GM18519 (cell line): ENCODE measurements at regions not wholly inside any gene's neighbourhood (a gene's known extent, or its start where the extent isn't known, plus 50 kb on each side); places are given as distances from the start of the nearest gene placed in this dataset.

ENCODE experiments used
- ATAC-seq: cut with Tn5 transposase; IDR thresholded peaks from one replicate; pipeline ENCODE4 v1.9.1; 2021; ENCODE audit warnings: mild to moderate bottlenecking, moderate library complexity; ENCODE audit not compliant: unreplicated experiment, low FRiP score

DNA sequence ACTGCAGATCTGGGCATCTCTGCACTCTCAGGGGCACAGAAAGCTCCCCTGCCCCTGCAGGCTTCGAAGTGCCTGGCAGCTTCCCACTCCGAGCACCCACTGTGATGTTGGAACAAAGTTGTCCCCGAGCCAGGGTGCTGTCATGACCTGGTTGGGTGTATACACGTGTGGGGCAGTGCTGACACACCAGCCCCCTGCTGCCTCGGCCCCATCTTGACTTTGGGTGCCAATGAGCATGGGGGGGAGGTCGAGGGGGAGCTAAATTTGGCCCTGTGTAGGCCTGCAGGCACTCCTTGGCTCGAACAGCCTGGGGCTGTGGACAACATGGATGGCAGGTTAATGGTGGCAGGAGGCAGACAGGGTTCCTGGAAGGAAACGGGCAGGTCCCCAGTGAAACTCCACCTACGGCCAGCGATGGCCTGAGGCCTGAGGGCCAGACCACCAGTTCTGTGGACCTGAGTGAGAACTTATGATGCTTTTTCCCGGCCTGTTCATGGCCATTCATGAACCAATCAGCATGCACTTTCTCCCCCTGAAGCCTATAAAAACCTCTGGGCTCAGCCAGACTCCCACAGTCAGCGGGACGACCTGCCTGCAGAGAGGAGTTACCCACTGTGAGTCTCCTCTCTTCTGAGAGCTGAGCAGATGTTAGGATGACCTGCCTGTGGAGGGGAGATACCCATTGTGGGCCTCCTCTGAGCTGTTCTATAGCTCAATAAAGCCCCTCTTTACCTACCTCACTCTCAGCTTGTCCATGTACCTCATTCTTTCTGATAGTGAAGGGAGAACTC lies 1029.1 kb upstream of the GBE1 start:
- ATAC-seq = no peak

GRCh38 chr3:82783194-82783593 lies 1021.7 kb upstream of the GBE1 start:
- no peak for ATAC-seq

DNA sequence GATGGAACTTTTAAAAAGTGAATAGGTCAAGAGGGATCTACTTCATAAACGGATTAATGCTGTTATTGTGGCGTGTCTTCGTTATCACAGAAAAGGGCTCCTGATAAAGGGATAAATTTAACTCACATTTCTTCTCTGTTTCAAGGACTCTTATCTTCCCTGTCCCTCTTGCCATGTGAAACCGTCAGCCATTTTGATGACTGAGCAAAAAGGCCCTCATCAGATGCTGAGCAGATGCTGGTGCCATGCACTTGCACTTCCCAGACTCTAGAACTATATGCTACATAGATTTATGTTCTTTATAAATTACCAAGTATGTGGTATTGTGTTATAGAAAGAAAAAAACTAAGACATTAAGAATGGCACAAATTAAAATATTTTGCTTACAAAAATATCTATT lies 1011.8 kb upstream of the GBE1 start:
- no peak for ATAC-seq

DNA sequence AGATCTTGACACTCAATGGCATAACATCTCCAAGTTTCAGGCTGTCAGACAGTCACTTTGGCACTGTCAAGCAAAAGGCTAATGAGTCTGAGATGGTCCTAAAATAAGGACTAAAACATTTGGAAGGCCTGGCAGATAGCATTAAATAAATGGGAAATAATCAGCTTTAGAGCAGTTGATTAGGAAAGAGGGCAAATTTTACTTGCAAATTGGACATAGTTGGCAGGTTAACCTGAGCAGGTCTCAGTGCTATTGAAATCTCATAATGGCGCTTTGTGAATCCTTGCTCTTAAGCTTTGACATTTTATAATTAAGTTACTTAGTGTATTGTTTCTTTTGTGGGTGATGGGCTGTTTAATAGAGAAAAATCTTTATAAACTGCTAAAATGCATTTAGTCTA lies 1003.1 kb upstream of the GBE1 start:
- no peak for ATAC-seq

GRCh38 chr3:82761858-82762257 lies 1000.4 kb upstream of the GBE1 start:
- no peak for ATAC-seq

- ATAC-seq = no peak
Measured at GRCh38 chr3:82745544-82745943, 984.1 kb upstream of the GBE1 start.

- no peak for ATAC-seq
Measured at GRCh38 chr3:82743196-82743595, 981.8 kb upstream of the GBE1 start.

- no peak for ATAC-seq
Measured at GRCh38 chr3:82741346-82741745, 979.9 kb upstream of the GBE1 start.

DNA sequence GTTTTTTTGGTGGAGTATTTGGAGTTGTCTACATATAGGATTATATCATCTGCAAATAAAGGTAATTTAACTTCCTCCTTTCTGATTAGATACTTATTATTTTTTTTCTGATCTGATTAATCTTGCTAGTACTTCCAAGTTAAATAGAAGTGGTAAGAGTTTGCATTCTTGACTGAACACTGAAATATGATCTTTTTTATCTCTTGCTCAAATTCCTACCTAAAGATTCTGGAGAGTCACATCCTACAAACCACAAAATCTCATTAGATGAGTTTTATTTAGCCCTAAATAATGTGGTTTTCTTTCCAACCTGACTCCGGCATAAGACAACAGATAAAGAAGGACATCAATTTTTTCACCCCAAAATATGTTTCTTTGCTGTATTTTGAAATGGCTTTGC lies 977.9 kb upstream of the GBE1 start:
- no peak for ATAC-seq

GRCh38 chr3:82736696-82737277 lies 975.3 kb upstream of the GBE1 start:
- ATAC-seq = no peak

DNA sequence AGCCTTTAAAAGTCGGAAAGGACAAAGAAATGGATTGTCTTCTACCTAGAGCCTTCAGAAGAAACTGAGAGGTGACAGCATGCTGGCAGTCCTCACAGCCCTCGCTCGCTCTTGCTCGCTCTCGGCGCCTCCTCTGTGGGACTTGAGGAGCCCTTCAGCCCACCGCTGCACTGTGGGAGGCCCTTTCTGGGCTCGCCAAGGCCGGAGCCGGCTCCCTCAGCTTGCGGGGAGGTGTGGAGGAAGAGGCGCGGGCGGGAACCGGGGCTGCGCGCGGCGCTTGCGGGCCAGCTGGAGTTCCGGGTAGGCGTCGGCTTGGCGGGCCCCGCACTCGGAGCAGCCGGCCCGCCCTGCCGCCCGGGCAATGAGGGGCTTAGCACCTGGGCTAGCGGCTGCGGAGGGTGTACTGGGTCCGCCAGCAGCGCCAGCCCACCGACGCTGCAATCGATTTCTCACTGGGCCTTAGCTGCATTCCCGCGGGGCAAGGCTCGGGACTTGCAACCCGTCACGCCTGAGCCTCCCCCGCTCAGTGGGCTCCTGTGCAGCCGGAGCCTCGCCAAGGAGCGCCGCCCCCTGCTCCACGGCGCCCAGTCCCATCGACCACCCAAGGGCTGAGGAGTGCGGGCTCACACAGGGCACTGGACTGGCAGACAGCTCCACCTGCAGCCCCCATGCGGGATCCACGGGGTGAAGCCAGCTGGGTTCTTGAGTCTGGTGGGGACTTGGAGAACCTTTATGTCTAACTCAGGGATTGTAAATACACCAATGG lies 953.8 kb upstream of the GBE1 start:
- ATAC-seq = no peak

GRCh38 chr3:82707035-82707434 lies 945.6 kb upstream of the GBE1 start:
- ATAC-seq = no peak

DNA sequence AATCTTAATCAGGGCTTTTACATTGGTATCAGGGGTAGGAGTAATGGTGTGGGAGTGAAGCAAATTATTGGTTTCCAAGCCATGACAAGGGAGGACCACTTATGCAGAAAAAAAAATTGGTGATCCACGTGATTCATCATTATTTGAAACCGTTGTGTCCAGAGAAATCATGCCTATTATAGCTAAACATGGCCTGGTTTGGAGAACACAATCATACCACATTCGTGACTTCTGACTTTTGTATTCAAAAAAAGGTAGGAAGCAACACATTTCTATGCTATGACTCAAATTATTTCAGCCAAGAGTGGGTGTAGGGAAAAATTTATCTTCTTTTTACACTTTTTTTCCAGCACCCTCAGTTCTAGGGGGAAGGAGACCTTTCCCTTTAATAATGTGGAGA lies 924.3 kb upstream of the GBE1 start:
- ATAC-seq = no peak

DNA sequence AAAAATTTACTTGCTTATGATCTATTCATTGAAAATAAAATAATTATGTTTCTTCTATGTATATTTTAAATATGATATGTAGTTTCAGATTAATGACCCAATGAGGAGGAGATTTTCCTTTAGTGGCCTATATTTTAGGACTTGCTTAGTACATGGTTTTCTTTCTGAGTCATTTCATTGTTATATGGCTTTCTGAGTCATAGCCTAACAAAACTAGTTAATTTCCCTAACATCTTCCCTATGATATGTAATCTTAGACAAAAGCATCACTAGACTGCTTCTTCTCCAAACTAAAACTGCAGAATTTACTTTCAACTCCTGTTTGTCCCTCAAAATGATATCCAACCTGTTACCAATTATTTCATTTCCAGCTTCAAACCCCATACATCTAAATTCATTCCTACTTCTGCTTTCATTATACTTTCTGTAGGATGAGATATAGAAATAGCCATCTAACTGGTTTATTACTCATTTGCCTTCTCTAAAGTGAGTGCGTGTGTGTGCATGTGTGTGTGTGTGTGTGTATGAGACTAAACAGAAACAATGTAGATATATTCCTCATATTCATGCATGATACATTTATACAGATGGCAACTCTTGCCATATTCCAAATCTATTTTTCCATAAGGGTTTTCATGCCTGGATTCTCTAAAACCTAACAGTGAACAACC lies 915.0 kb upstream of the GBE1 start:
- ATAC-seq = no peak

GRCh38 chr3:82672966-82673365 lies 911.5 kb upstream of the GBE1 start:
- ATAC-seq = no peak

DNA sequence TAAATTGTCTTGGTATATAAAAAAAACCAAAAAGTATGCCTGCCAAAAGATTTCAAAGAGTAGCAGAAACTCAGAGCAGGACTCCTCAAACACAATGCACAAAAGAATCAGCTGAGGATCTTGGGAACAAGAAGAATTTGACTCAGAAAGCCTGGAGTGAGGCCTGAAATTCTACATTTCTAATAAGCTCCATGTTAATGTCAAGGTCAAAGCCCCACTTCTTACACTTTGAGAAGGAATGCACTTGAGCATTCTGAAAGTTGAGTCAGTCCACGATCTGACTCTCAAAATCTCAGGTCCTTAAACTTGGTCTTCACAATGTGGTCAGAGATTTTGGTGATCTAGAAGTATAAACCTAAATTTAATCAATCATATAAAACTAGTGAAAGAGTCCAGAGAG lies 910.0 kb upstream of the GBE1 start:
- no peak for ATAC-seq

DNA sequence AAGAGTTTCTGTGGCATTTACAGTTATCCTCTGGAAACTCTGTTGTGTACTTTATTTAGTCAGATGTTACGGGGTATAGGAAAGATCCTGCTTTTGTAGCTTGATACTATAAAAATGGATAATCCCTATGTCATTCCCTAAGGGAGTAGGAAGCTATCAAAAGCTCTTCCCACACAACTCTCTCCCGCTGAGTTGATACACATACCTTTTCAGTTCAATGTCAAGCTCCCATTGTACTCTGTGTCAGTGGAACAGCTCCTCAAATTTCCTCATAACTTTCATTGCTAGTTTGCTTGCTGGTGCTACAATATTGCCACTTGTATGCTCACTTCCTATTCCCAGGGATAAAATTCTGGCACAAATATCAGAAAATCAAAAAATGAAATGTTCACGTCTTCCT lies 893.3 kb upstream of the GBE1 start:
- no peak for ATAC-seq

- no peak for ATAC-seq
Measured at GRCh38 chr3:82643948-82644347, 882.5 kb upstream of the GBE1 start.

DNA sequence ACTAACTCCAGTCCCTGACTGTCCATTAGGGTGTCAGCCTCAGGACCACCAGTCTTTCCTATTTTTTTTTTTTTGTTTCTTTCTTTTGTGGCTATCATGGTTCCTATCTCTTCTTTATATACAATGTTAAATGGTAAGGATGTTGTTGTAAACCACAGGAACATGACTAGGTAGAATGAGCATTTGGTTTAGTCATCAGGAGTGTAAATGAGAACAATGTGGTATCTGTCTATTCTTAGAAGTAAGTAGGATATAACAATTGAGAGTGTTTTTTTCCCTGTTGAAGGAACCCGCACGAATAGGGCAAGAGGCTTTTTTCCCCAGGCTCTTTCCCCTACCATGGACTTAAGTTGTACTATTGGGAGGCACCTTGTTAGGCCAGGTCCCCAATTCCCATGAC lies 880.3 kb upstream of the GBE1 start:
- ATAC-seq = no peak

- ATAC-seq = no peak
Measured at GRCh38 chr3:82640254-82640653, 878.8 kb upstream of the GBE1 start.

DNA sequence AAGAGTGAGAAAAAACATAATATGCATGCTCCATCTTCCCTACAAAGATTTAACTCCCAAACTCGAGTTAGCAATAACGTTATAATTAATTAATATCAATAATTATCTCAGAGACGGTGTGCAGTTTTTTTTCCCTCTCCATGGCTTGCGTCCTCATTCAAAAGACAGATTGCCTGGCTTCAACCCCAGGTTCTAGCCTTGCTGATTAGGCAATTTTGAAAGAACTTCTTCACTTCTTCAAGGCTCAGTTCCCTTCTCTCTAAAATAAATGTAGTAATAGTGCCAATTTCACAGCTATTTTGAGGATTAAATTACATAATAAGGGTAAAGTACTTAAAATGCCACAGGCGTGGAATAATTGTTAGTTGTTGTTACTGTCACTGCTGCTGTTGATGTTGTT lies 876.1 kb upstream of the GBE1 start:
- ATAC-seq = no peak
